Body of pancreas (tissue), 4 donors: ENCODE measurements at regions not wholly inside any gene's neighbourhood (a gene's known extent, or its start where the extent isn't known, plus 50 kb on each side); places are given as distances from the start of the nearest gene placed in this dataset.

Experiments used
- POLR2A ChIP-seq, 3 donors: fragments of 450-650 bp; IDR thresholded peaks; one replicate each; pipeline ENCODE4 v1.6.1; 2016; ENCODE audit warnings: antibody characterized with exemption in 3 of 3, mild to moderate bottlenecking in 2 of 3
- TF ChIP-seq, protein P1 (sequence below), 7 experiments: fragments of 450-650 bp in 4 of 7; fragments of 200-600 bp in 3 of 7; sonication (generic) in 3 of 7; IDR thresholded peaks; one replicate each; pipeline ENCODE4 v1.5.1; 2016 to 2019; ENCODE audit warnings: antibody characterized with exemption in 7 of 7

DNA sequence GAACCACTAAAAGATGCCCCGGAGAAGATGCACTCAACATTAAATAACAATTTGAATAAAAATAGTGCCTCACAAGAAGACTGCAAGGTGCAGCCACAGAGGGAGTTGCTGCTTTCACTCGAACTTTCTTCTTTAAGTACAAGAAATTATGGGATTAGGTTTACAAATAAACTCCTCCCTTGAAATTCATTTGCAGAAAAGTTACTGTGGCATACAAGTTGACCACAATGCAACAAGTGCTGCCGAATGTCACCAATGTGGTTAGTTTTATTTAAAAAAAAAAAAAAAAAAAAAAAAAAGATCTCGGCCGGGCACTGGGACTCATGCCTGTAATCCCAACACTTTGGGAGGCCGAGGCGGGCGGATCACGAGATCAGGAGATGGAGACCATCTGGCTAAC is 76.8 kb upstream of the RAB4A start:
- TF ChIP-seq, protein P1, sequence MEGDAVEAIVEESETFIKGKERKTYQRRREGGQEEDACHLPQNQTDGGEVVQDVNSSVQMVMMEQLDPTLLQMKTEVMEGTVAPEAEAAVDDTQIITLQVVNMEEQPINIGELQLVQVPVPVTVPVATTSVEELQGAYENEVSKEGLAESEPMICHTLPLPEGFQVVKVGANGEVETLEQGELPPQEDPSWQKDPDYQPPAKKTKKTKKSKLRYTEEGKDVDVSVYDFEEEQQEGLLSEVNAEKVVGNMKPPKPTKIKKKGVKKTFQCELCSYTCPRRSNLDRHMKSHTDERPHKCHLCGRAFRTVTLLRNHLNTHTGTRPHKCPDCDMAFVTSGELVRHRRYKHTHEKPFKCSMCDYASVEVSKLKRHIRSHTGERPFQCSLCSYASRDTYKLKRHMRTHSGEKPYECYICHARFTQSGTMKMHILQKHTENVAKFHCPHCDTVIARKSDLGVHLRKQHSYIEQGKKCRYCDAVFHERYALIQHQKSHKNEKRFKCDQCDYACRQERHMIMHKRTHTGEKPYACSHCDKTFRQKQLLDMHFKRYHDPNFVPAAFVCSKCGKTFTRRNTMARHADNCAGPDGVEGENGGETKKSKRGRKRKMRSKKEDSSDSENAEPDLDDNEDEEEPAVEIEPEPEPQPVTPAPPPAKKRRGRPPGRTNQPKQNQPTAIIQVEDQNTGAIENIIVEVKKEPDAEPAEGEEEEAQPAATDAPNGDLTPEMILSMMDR (IDR thresholded peaks at IDR 0.05), result no peak
- TF ChIP-seq POLR2A (IDR thresholded peaks at IDR 0.05), result no peak
